Panc1 (cell line): ENCODE measurements at regions not wholly inside any gene's neighbourhood (a gene's known extent, or its start where the extent isn't known, plus 50 kb on each side); places are given as distances from the start of the nearest gene placed in this dataset.

Experiments
- SIN3A ChIP-seq: IDR thresholded peaks from 2 replicates; pipeline ENCODE4 v1.6.1; 2012; ENCODE audit warnings: low read depth, mild to moderate bottlenecking, low read length, moderate library complexity, borderline replicate concordance; ENCODE audit not compliant: insufficient read depth
- TF ChIP-seq, protein P1 (sequence below): fragments of 450-650 bp; IDR thresholded peaks from 2 replicates; pipeline ENCODE4 v1.5.1; 2017; ENCODE audit warnings: mild to moderate bottlenecking
- TF ChIP-seq, protein P2 (sequence below), 2 experiments: IDR thresholded peaks; 2 replicates each; pipeline ENCODE4 v1.6.1; 2011 to 2012; ENCODE audit warnings: low read depth in 2 of 2, control low read depth in 1 of 2, low read length in 1 of 2, mild to moderate bottlenecking in 1 of 2, moderate library complexity in 1 of 2; ENCODE audit not compliant: insufficient read depth in 1 of 2

DNA sequence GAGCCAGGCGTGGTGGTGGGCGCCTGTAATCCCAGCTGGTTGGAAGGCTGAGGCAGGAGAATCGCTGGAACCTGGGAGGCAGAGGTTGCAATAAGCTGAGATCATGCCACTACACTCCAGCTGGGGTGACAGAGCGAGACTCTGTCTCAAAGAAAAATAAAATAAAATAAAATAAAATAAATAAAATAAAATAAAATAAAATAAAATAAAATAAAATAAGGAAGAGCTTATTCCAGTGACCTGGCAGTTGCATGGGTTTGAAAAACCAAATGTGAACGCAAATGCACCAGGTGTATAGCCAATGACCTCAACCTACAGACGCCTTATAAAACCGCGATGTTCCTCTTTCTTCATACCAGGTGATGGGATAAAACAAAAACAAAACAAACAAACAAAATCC, 995.7 kb downstream of the TYW1 start:
- TF ChIP-seq, protein P1, sequence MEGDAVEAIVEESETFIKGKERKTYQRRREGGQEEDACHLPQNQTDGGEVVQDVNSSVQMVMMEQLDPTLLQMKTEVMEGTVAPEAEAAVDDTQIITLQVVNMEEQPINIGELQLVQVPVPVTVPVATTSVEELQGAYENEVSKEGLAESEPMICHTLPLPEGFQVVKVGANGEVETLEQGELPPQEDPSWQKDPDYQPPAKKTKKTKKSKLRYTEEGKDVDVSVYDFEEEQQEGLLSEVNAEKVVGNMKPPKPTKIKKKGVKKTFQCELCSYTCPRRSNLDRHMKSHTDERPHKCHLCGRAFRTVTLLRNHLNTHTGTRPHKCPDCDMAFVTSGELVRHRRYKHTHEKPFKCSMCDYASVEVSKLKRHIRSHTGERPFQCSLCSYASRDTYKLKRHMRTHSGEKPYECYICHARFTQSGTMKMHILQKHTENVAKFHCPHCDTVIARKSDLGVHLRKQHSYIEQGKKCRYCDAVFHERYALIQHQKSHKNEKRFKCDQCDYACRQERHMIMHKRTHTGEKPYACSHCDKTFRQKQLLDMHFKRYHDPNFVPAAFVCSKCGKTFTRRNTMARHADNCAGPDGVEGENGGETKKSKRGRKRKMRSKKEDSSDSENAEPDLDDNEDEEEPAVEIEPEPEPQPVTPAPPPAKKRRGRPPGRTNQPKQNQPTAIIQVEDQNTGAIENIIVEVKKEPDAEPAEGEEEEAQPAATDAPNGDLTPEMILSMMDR, result no peak
- TF ChIP-seq SIN3A, result no peak
- TF ChIP-seq, protein P2, sequence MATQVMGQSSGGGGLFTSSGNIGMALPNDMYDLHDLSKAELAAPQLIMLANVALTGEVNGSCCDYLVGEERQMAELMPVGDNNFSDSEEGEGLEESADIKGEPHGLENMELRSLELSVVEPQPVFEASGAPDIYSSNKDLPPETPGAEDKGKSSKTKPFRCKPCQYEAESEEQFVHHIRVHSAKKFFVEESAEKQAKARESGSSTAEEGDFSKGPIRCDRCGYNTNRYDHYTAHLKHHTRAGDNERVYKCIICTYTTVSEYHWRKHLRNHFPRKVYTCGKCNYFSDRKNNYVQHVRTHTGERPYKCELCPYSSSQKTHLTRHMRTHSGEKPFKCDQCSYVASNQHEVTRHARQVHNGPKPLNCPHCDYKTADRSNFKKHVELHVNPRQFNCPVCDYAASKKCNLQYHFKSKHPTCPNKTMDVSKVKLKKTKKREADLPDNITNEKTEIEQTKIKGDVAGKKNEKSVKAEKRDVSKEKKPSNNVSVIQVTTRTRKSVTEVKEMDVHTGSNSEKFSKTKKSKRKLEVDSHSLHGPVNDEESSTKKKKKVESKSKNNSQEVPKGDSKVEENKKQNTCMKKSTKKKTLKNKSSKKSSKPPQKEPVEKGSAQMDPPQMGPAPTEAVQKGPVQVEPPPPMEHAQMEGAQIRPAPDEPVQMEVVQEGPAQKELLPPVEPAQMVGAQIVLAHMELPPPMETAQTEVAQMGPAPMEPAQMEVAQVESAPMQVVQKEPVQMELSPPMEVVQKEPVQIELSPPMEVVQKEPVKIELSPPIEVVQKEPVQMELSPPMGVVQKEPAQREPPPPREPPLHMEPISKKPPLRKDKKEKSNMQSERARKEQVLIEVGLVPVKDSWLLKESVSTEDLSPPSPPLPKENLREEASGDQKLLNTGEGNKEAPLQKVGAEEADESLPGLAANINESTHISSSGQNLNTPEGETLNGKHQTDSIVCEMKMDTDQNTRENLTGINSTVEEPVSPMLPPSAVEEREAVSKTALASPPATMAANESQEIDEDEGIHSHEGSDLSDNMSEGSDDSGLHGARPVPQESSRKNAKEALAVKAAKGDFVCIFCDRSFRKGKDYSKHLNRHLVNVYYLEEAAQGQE (IDR thresholded peaks at IDR 0.05; ENCODE audit: insufficient read depth in 1 of 2, low read depth in 2 of 2, low read length in 1 of 2), result no peak
